Left kidney (tissue), 1 donor: ENCODE measurements at regions not wholly inside any gene's neighbourhood (a gene's known extent, or its start where the extent isn't known, plus 50 kb on each side); places are given as distances from the start of the nearest gene placed in this dataset.

Experiments used
- DNase-seq: peaks from one replicate; pipeline ENCODE4 v3.0.0-alpha.2; 2013

DNA sequence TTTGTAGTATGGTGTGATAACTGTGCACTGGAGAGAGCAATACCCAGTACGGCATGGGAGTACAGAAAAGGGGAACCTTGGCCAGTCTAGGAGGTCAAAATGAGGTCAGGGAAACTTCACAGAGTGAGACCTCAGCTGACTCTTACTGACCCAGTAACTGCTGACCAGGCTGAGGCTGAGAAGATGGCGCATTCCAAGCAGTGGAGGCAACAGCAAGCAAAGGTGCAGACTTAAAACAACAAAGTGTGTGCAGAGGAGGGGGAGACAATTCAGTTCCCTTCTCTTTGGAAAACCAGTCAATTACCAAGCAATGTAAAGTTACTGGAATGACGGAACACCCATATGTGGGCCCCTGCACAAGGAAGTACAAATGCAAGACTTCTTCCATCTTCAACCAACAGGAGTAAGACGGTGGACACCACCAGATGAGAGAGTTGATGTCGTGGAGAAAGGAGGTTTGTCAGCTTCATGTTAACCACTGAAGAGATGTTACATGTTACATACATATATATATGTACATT, 54.6 kb upstream of the PRDX6 start:
- DNase-seq, result no peak

DNA sequence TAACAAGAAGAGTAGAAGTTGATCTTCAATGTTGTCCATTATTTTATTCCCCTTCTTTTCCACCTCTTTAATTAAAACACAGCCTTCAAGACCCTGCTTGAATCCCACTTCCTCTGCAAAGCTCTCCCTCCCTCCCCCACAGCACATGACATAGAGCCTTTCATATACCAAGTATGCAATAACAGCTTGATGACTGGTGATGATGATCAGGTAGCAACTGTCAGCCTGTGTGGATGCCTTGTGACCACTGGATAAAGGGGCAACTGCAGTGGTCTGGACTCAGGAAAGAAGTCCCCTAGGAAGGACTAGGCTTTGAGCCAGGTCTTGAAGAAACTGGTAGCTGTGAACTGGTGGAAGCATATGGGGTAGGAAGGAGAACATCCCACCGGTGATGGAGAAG, 53.8 kb upstream of the PRDX6 start:
- DNase-seq, result no peak

DNA sequence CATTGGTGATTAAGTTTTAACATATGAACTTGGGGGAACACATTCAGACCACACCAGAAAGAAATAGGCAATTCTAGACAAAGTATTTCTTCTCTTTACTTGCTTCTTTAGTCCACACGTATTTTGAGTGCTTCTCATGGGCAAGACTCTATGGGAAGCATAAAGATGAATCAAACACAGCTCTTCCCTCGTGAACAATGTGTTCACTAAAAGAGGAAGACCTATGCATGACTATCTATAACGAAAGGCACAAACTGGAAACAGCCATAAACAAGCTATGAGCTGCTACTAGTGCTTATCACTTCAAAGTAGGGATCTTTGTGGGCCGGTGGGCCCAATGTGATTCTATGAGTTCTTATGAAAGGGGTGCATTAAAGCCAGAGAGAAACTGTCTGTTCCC, 53.0 kb upstream of the PRDX6 start:
- no peak for DNase-seq

DNA sequence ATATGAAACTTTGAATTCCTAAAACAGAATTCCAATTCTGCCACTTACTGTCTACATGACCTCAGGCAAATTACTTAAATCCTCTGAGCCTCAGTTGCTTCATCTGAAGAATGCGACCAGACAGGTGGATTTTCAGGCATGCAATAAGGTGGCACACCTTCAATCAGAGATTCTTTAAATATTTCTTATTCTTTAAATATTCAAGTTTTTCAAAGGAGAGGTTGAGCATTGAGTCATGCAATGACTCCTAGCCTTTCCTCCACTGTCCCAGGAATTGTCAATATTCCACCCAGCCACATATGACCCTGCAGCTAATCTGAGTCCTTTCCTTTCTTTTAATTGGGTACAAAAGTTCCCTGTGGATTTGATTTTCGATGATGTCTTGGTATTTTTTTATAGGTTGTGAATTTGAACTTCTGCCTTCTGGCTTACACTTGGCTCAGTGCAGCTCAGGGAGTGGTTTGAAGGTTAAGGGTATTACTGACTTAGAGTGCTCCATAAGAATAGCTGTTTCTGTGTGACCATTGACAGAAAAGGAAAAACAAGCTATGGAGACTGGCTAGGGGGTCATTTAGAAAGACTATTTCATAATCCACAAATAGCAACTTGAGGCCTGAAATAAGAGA, 52.2 kb upstream of the PRDX6 start:
- DNase-seq, result no peak

DNA sequence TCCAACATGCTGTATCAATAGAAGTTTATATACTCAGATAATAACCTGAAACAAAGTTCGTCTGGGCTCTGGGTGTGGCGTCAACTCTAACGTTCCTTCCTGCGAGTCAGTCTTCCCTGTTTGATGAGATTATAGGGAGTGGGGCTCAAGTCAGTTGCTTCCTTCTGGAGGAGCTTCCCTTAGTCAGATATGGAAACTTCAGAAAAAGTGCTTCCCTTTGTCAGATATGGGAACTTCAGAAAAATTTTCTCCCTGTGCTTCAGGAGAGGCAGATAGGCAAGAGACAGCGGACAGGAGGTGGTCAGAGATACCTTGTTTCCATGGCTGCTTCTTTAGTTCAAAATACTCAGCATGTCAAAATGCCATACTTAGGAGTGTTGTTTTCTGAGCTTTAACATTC, 51.1 kb upstream of the PRDX6 start:
- no peak for DNase-seq

DNA sequence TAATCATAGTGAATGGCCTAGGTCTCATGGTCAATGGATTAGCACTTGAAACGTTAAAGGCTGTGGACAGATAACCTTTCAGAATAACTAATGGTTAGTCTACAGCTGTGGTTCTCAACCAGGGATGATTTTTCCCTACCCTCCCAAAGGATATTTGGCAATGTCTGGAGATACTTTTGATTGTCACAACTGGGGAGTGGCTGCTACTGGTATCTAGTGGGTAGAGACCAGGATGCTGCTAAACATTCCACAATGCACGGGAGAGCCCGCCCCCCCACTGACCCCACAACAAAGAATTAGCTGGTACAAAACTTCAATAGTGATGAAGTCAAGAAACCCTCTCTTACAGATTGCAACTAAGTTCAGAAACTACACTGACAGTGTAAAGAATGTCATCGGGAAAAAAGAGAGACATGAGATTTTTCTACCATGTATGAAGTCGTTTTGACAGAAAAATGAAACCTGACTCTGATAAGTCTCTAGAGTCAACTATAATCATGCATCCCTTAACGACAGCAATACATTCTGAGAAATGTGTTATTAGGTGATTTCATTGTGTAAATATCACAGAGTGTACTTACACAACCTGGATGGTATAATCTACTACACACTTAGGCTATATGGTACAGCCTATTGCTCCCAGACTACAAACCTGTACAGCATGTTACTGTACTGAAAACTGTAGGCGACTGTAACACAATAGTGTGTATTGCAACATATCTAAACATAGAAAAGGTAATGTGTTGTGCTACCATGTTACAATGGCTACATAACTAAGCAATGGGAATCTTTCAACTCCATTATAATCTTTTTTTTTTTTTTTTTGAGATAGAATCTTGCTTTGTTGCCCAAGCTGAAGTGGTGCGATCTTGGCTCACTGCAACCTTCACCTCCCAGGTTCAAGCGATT, 49.7 kb upstream of the PRDX6 start:
- no peak for DNase-seq
